ENCODE measurements at regions not wholly inside any gene's neighbourhood (a gene's known extent, or its start where the extent isn't known, plus 50 kb on each side); places are given as distances from the start of the nearest gene placed in this dataset.

DNA sequence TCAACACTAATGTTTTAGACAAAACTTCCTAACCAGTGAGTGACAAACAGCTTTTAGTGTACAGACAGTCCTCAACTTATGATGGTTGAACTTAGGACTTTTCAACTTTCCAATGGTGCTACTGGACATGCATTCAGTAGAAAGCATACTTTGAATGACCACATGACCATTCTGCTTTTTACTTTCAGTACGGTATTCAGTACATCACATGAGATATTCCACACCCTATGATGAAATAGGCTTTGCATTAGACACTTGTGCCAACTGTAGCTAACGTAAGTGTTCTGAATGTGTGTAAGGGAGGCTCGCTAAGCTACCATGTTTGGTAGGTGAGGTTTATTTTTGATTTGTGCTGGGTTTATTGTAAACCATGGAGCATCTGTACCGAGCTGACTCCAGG is 113.7 kb downstream of the WNT7A start:
- Histone ChIP-seq H3K27me3 (no peaks in the 10 kb centered on the region), H3K27ac (no peak overlapping the region), H3K4me3 (no peak overlapping the region), H3K36me3 (no peaks in the 10 kb centered on the region), H3K9me3 (no peaks in the 10 kb centered on the region), H3K4me1 (no peaks in the 10 kb centered on the region)
- no peak for TF ChIP-seq POLR2A (IDR thresholded peaks at IDR 0.05)
- TF ChIP-seq, protein P1, sequence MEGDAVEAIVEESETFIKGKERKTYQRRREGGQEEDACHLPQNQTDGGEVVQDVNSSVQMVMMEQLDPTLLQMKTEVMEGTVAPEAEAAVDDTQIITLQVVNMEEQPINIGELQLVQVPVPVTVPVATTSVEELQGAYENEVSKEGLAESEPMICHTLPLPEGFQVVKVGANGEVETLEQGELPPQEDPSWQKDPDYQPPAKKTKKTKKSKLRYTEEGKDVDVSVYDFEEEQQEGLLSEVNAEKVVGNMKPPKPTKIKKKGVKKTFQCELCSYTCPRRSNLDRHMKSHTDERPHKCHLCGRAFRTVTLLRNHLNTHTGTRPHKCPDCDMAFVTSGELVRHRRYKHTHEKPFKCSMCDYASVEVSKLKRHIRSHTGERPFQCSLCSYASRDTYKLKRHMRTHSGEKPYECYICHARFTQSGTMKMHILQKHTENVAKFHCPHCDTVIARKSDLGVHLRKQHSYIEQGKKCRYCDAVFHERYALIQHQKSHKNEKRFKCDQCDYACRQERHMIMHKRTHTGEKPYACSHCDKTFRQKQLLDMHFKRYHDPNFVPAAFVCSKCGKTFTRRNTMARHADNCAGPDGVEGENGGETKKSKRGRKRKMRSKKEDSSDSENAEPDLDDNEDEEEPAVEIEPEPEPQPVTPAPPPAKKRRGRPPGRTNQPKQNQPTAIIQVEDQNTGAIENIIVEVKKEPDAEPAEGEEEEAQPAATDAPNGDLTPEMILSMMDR (IDR thresholded peaks at IDR 0.05), result no peak
- DNase-seq, result no peak

DNA sequence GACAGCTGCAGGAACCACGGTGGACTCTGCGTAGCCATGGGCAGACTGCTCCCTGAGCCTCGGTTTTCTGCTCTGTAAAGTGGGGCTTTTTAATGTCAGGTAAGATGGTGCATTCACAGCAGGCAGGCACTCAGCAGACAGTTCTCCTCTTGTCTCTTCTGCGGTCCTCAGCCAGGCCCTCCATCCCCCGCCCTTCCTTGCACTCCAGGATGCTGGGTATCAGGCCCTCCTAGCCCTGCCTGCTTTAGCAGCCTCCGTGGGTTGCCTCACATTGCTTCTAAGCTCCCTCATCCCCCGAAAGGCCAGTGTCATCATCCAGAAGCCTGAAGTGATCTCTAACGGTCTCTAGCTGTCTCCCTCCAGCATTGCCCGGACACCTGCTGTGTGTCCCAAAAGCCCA is 115.7 kb downstream of the WNT7A start:
- no peak overlapping the region for H3K27ac ChIP-seq

DNA sequence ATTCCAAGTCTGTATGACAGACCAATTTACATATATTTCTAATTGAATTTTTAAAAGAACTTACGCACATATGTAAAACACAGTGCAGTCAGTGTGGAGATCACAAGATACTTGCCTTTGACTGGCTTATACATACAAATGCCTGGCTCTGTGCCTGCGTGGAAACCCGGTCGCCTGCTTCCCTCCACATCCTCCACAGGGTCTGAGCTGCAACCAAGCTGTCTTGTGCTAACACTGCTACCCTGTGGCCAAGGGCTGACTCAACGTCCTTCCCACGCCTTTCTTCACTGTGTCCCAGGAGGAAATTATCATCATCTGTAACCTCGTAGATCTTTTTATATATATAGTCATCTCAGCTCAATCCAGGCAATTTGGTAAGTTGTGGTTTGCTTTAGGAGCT is 117.0 kb downstream of the WNT7A start:
- H3K36me3 ChIP-seq, result no peaks in the 10 kb centered on the region
- H3K27ac ChIP-seq, result no peak overlapping the region
- TF ChIP-seq, protein P1 (IDR thresholded peaks at IDR 0.05), result no peak
- TF ChIP-seq POLR2A (IDR thresholded peaks at IDR 0.05), result no peak
- no peaks in the 10 kb centered on the region for H3K27me3 ChIP-seq
- H3K4me3 ChIP-seq, result no peak overlapping the region
- H3K4me1 ChIP-seq, result no peaks in the 10 kb centered on the region
- DNase-seq, result no peak
- H3K9me3 ChIP-seq, result no peaks in the 10 kb centered on the region

More for the DNA sequence above, 115.7 kb downstream of the WNT7A start:
- Histone ChIP-seq H3K9me3 (no peaks in the 10 kb centered on the region), H3K36me3 (no peaks in the 10 kb centered on the region), H3K4me3 (no peak overlapping the region), H3K27me3 (no peaks in the 10 kb centered on the region), H3K4me1 (no peaks in the 10 kb centered on the region)
- no peak for TF ChIP-seq POLR2A (IDR thresholded peaks at IDR 0.05)
- TF ChIP-seq, protein P1 (IDR thresholded peaks at IDR 0.05), result no peak
- DNase-seq, result no peak

DNA sequence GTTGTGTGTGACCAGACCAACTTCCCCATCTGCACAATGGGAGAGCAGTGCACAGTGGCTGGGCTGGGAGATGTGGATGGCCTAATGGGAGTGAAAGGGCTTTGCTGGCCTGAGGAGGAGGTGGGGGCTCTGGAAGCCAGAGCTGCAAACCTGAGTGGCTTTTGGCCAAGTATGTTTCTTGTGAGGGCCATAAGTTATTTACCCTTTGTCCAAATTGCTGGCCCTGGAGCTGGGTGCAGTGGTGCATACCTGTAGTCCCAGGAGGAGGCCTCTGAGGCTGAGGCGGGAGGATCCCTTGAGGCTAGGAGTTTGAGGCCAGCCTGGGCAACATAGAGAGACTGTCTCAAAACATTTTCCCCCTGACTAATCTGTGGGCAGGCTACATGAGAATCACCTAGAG is 129.1 kb downstream of the WNT7A start:
- Histone ChIP-seq H3K4me3 (no peak overlapping the region), H3K27me3 (no peaks in the 10 kb centered on the region), H3K9me3 (no peaks in the 10 kb centered on the region), H3K27ac (no peak overlapping the region), H3K36me3 (no peaks in the 10 kb centered on the region), H3K4me1 (no peaks in the 10 kb centered on the region)
- no peak for DNase-seq
- TF ChIP-seq POLR2A (IDR thresholded peaks at IDR 0.05), result no peak
- TF ChIP-seq, protein P1 (IDR thresholded peaks at IDR 0.05), result no peak

DNA sequence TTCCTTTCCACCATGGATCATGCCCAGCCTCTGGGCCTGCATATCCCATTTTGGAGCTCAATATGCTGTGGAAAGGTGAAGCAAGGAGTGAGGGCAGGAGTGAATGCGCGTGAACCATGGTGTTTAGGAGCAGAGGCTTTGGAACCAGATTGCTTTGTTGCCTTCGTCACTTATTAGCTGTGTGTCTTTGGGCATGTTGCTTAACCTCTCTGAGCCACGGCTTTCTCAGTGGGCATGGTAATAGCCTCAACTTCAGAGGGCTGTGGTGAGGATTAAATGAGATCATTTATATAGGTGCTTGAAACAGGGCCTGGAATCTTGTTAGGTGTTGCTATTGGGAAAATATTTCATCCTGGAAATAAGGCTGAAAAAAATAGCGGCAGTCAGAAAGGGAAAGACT is 129.7 kb downstream of the WNT7A start:
- no peak for DNase-seq
- no peaks in the 10 kb centered on the region for H3K9me3 ChIP-seq
- H3K27me3 ChIP-seq, result no peaks in the 10 kb centered on the region
- H3K27ac ChIP-seq, result no peak overlapping the region
- no peaks in the 10 kb centered on the region for H3K36me3 ChIP-seq
- no peaks in the 10 kb centered on the region for H3K4me1 ChIP-seq
- TF ChIP-seq POLR2A (IDR thresholded peaks at IDR 0.05), result no peak
- TF ChIP-seq, protein P1 (IDR thresholded peaks at IDR 0.05), result no peak
- no peak overlapping the region for H3K4me3 ChIP-seq

DNA sequence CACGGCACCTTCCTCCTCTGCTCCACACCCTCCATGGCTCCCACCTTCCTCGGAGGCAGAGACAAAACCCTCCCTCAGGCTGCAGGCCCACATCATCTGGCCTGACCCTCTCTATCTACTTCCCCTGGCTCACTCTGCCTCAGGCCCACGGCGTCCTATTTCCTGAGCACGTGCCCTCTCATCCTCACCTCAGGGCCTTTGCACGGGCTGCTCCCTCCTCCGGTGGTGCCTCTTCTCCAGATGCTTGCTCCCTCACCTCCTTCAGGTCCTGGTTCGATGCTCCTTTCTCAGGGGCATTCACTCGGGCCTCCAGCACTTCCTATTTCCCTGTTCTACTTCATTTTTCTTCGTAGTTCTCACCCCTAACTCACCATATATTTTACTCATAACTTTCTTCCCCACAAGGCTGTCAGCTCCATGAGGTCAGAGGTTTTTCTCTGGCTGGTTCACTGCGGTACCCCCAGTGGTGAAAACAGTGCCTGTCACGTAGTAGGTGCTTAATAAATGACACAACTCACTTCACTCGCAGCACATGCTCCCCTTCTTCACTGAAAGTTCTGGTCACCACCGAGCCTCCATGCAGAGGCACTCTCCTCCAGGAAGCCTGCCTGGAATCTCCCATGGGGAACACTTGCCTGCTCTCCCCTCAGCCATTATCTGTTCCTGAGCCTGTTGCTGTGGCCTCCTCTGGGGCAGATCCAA is 130.7 kb downstream of the WNT7A start:
- no peak for DNase-seq

More for the DNA sequence above, 130.7 kb downstream of the WNT7A start:
- no peaks in the 10 kb centered on the region for H3K9me3 ChIP-seq
- H3K4me1 ChIP-seq, result no peaks in the 10 kb centered on the region
- no peak overlapping the region for H3K27ac ChIP-seq
- no peaks in the 10 kb centered on the region for H3K27me3 ChIP-seq
- TF ChIP-seq, protein P1 (IDR thresholded peaks at IDR 0.05), result no peak
- no peak for TF ChIP-seq POLR2A (IDR thresholded peaks at IDR 0.05)
- H3K4me3 ChIP-seq, result no peak overlapping the region
- no peaks in the 10 kb centered on the region for H3K36me3 ChIP-seq
